CD4-positive, alpha-beta T cell (primary cell): ENCODE measurements at regions not wholly inside any gene's neighbourhood (a gene's known extent, or its start where the extent isn't known, plus 50 kb on each side); places are given as distances from the start of the nearest gene placed in this dataset.

ENCODE experiments used
- ATAC-seq: fragments of 200-7000 bp; cut with Tn5 transposase; one replicate; pipeline ENCODE4 v1.10.0; 2022; ENCODE audit warnings: mild to moderate bottlenecking; ENCODE audit not compliant: poor library complexity
- CTCF ChIA-PET: fragments of 350-600 bp; sonication (Branson Sonifier 250); formaldehyde crosslinking; loops from one replicate; lab custom pipeline; 2021; ENCODE audit warnings: antibody characterized with exemption, inconsistent platforms; lab: Charles Lee
- POLR2A ChIA-PET: fragments of 350-600 bp; sonication (Branson Sonifier 250); formaldehyde crosslinking; loops from one replicate; lab custom pipeline; 2021; ENCODE audit warnings: antibody characterized with exemption, inconsistent platforms; lab: Charles Lee
- DNase-seq, 14 experiments: peaks; one replicate each; pipeline ENCODE4 v3.0.0-alpha.2; 2013 to 2020; ENCODE audit warnings: mixed read lengths in 2 of 14
- H3K27ac ChIP-seq, 2 donors: one replicate each; pipeline versions ENCODE4 v1.5.1 to v1.7.0; 2013; ENCODE audit warnings: low read length in 2 of 2, low read depth in 1 of 2, mild to moderate bottlenecking in 1 of 2
- H3K27me3 ChIP-seq, 2 experiments: 1 replicate in 1 of 2; 2 replicates in 1 of 2; pipeline versions ENCODE4 v1.6.1 to v1.7.0; 2013; ENCODE audit warnings: low read length in 2 of 2, control low read depth in 1 of 2, mild to moderate bottlenecking in 1 of 2, moderate library complexity in 1 of 2; ENCODE audit not compliant: insufficient read depth in 2 of 2, control insufficient read depth in 1 of 2
- H3K36me3 ChIP-seq: one replicate; pipeline ENCODE4 v1.6.1; 2013; ENCODE audit warnings: low read length, control low read depth; ENCODE audit not compliant: insufficient read depth
- H3K4me1 ChIP-seq: one replicate; pipeline ENCODE4 v1.6.1; 2013; ENCODE audit warnings: low read length, control low read depth; ENCODE audit not compliant: insufficient read depth
- H3K4me3 ChIP-seq: one replicate; pipeline ENCODE4 v1.5.1; 2013; ENCODE audit warnings: mild to moderate bottlenecking, low read length, moderate library complexity
- H3K9me3 ChIP-seq, 2 experiments: 1 replicate in 1 of 2; 2 replicates in 1 of 2; pipeline versions ENCODE4 v1.6.1 to v1.7.0; 2013; ENCODE audit warnings: low read length in 2 of 2, mild to moderate bottlenecking in 2 of 2, control low read depth in 1 of 2, moderate library complexity in 1 of 2; ENCODE audit not compliant: control insufficient read depth in 1 of 2, insufficient read depth in 1 of 2
- H3K27ac Mint-ChIP-seq: one replicate; pipeline ENCODE4 v1.8.0; 2020; ENCODE audit warnings: mixed read lengths
- H3K27me3 Mint-ChIP-seq: one replicate; pipeline ENCODE4 v1.8.0; 2021; ENCODE audit warnings: mixed read lengths
- H3K36me3 Mint-ChIP-seq: one replicate; pipeline ENCODE4 v1.8.0; 2021; ENCODE audit warnings: low read depth, mixed read lengths
- H3K4me1 Mint-ChIP-seq: one replicate; pipeline ENCODE4 v1.8.0; 2021; ENCODE audit warnings: low read depth, mixed read lengths
- H3K4me3 Mint-ChIP-seq: one replicate; pipeline ENCODE4 v1.8.0; 2020; ENCODE audit warnings: mild to moderate bottlenecking, mixed read lengths
- H3K9me3 Mint-ChIP-seq: one replicate; pipeline ENCODE4 v1.8.0; 2020; ENCODE audit warnings: mixed read lengths
- intact Hi-C, 2 experiments: fragments of 100-400 bp; cut with DNase I in 1 of 2; cut with micrococcal nuclease in 1 of 2; formaldehyde crosslinking; loops; one replicate each; pipeline versions ENCODE4 v1.15.1 to v1.9.0; 2023 to 2025; cut with DNase I, micrococcal nuclease
- TF ChIP-seq, protein P1 (sequence below): fragments of 200-600 bp; IDR thresholded peaks from one replicate; pipeline ENCODE4 v1.8.0; 2022; ENCODE audit warnings: antibody characterized with exemption, mild to moderate bottlenecking

DNA sequence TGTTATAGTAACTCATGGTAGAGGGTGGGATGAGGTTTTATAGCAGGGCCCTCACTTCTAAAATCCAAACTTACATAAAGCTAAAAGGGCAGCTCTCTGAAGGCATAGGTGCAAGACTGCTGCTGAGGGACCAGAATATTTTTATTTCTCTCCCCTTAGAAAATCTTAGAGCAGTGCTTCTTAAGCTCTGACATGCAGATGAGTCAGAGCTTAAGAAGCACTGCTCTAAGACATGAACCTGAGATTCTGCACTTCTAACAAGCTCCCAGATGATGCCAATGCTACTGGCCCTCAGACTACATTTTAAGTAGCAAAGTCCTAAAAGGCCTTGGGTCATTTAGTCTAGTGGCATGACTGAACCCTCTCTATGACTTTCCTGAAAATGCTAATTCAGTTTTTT lies 97.6 kb upstream of the SPRY4 start:
- no peak overlapping the region for H3K27ac ChIP-seq
- peaks cover 3% of the 10 kb centered on the region for H3K9me3 Mint-ChIP-seq
- no peaks in the 10 kb centered on the region for H3K9me3 ChIP-seq
- DNase-seq = no peak
- H3K36me3 ChIP-seq = no peaks in the 10 kb centered on the region
- TF ChIP-seq, protein P1, sequence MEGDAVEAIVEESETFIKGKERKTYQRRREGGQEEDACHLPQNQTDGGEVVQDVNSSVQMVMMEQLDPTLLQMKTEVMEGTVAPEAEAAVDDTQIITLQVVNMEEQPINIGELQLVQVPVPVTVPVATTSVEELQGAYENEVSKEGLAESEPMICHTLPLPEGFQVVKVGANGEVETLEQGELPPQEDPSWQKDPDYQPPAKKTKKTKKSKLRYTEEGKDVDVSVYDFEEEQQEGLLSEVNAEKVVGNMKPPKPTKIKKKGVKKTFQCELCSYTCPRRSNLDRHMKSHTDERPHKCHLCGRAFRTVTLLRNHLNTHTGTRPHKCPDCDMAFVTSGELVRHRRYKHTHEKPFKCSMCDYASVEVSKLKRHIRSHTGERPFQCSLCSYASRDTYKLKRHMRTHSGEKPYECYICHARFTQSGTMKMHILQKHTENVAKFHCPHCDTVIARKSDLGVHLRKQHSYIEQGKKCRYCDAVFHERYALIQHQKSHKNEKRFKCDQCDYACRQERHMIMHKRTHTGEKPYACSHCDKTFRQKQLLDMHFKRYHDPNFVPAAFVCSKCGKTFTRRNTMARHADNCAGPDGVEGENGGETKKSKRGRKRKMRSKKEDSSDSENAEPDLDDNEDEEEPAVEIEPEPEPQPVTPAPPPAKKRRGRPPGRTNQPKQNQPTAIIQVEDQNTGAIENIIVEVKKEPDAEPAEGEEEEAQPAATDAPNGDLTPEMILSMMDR = no peak
- H3K27ac Mint-ChIP-seq = no peak overlapping the region
- H3K4me1 ChIP-seq = peaks cover 62% of the 10 kb centered on the region
- H3K4me3 ChIP-seq = no peak overlapping the region
- ChIA-PET POLR2A (interaction anchor here (0.7 to 3.4 kb wide), 6 partner anchors 10 to 314 kb away, joined by 3 to 21 read pairs (median 4); partner anchors contain the start of gene SPRY4), CTCF (no interaction called here)
- no peak overlapping the region for H3K4me3 Mint-ChIP-seq
- H3K27me3 ChIP-seq = no peaks in the 10 kb centered on the region
- no peak for ATAC-seq
- intact Hi-C loops = loop anchor here (5.0 to 10.0 kb wide), 2 partner anchors 98 to 595 kb away; partner anchors contain the start of gene SPRY4 (in 1 of the 2)
- no peaks in the 10 kb centered on the region for H3K27me3 Mint-ChIP-seq
- peaks cover 74% of the 10 kb centered on the region for H3K4me1 Mint-ChIP-seq
- H3K36me3 Mint-ChIP-seq = no peaks in the 10 kb centered on the region

DNA sequence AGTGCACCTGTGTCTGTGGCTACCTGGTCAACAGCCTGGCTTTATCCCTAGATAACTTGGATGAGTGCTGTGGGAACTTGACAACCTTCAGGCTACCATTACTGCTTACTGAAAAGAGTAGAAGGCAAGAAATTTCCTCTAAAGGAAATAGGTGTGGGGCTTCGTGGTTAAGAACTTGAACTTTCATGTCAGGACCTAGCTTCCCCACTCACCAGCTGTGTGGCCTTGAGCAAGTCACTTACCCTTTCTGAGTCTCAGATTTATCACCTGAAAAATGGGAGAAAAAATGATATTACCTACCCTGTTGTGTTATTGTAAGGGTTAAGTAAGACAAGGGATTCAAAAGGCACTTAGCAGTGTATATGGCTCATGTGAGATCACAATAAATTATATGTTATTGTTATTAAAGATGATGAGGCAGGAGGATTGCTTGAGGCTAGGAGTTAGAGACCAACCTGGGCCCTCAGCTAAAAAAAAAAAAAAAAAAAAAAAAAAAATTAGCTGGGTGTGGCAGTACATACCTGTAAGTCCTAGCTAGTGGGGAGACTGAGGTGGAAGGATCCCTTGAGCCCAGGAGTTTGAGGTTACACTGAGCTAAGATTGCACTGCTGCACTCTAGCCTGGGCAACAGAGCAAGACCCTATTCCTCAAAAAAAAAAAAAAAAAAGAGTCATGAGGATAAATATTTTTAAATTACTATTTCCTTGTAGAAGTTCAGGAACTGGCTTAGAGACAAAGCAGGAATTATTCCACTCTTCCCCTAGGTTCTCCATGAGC lies 97.0 kb upstream of the SPRY4 start:
- Mint-ChIP-seq H3K27me3 (no peaks in the 10 kb centered on the region), H3K9me3 (peaks cover 3% of the 10 kb centered on the region), H3K36me3 (no peaks in the 10 kb centered on the region), H3K27ac (no peak overlapping the region), H3K4me3 (peak overlapping the region; percentile 49), H3K4me1 (peaks cover 69% of the 10 kb centered on the region)
- no peak overlapping the region for H3K27ac ChIP-seq
- no peaks in the 10 kb centered on the region for H3K27me3 ChIP-seq
- H3K4me1 ChIP-seq = peaks cover 55% of the 10 kb centered on the region
- H3K36me3 ChIP-seq = no peaks in the 10 kb centered on the region
- DNase-seq = peak in 1 of 14 experiments; percentile 36
- TF ChIP-seq, protein P1 = no peak
- POLR2A ChIA-PET = interaction anchor here (0.5 to 3.4 kb wide), 7 partner anchors 11 to 1477 kb away, joined by 3 to 21 read pairs (median 3); partner anchors contain the start of gene SPRY4
- ATAC-seq = no peak
- CTCF ChIA-PET = interaction anchor here (0.7 to 1.4 kb wide), 2 partner anchors 14 to 44 kb away, joined by 3 read pairs; no protein-coding TSS in a partner anchor
- intact Hi-C loops = loop anchor here (5.0 to 10.0 kb wide), 2 partner anchors 97 to 595 kb away; partner anchors contain the start of gene SPRY4 (in 1 of the 2)
- H3K4me3 ChIP-seq = no peak overlapping the region
- no peaks in the 10 kb centered on the region for H3K9me3 ChIP-seq

DNA sequence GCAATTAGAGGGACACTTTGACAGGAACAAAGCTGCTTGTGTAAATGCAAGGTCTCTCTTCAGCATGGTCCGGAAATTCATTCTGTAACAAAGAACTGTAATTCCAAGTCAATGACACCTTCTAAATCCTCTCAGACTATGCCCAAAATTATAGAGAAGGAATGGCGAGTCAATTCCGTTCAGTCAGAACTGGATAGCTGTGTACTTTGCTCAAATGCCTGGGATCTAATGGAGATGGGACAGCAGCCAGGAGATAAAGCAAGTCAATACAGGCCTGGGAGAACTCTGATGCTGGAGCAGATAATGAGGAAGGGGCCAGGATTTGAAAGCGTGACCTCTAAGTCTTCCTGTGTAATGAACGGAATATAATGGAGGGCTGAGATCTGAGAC lies 96.4 kb upstream of the SPRY4 start:
- Histone ChIP-seq H3K27me3 (no peaks in the 10 kb centered on the region), H3K9me3 (no peaks in the 10 kb centered on the region), H3K27ac (no peak overlapping the region), H3K4me1 (peaks cover 50% of the 10 kb centered on the region), H3K4me3 (no peak overlapping the region), H3K36me3 (no peaks in the 10 kb centered on the region)
- DNase-seq = no peak
- ChIA-PET CTCF (interaction anchor here (1.4 kb wide), 1 partner anchor 15 kb away, joined by 3 read pairs; no protein-coding TSS in a partner anchor), POLR2A (interaction anchor here (0.5 to 3.4 kb wide), 2 partner anchors 11 to 1478 kb away, joined by 3 to 21 read pairs; no protein-coding TSS in a partner anchor)
- no peak overlapping the region for H3K27ac Mint-ChIP-seq
- TF ChIP-seq, protein P1 = no peak
- H3K36me3 Mint-ChIP-seq = no peaks in the 10 kb centered on the region
- peaks cover 3% of the 10 kb centered on the region for H3K9me3 Mint-ChIP-seq
- no peaks in the 10 kb centered on the region for H3K27me3 Mint-ChIP-seq
- ATAC-seq = no peak
- H3K4me1 Mint-ChIP-seq = peaks cover 63% of the 10 kb centered on the region
- H3K4me3 Mint-ChIP-seq = peak overlapping the region; percentile 49
- intact Hi-C loops = loop anchor here (5.0 to 10.0 kb wide), 2 partner anchors 96 to 596 kb away; partner anchors contain the start of gene SPRY4 (in 1 of the 2)
